ENCODE measurements at regions not wholly inside any gene's neighbourhood (a gene's known extent, or its start where the extent isn't known, plus 50 kb on each side); places are given as distances from the start of the nearest gene placed in this dataset.
"Not testable (repeated sequence)": the region's sequence is repeated elsewhere in the genome, so short reads cannot be mapped to it uniquely, and the experiment has no call there.

DNA sequence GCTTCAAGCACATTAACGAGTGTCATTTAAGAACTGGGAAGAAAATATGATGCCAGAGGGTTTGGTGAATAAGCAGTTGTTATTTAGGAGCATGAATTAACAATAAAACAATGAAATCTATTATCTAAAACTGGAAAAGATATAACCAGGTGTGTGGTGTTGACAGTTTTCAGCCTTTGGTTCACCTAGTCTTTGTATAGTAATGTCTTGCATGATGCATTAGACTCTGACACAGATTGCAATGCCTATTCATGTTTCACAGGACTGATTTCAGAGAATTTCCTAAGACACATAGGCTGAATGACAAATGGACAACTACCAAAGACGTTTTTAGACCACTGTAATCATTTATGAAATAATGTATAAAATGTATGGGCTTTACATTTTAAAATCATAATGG, 135.1 kb upstream of the CAV2 start:
- Histone ChIP-seq H3K36me3 (no peaks in the 10 kb centered on the region), H3K9me3 (no peaks in the 10 kb centered on the region), H3K27ac (no peak overlapping the region), H3K4me1 (peaks cover 0 to 15% (median 0%) of the 10 kb centered on the region in 4 donors), H3K4me3 (no peak overlapping the region), H3K27me3 (no peaks in the 10 kb centered on the region)
- TF ChIP-seq, protein P1, sequence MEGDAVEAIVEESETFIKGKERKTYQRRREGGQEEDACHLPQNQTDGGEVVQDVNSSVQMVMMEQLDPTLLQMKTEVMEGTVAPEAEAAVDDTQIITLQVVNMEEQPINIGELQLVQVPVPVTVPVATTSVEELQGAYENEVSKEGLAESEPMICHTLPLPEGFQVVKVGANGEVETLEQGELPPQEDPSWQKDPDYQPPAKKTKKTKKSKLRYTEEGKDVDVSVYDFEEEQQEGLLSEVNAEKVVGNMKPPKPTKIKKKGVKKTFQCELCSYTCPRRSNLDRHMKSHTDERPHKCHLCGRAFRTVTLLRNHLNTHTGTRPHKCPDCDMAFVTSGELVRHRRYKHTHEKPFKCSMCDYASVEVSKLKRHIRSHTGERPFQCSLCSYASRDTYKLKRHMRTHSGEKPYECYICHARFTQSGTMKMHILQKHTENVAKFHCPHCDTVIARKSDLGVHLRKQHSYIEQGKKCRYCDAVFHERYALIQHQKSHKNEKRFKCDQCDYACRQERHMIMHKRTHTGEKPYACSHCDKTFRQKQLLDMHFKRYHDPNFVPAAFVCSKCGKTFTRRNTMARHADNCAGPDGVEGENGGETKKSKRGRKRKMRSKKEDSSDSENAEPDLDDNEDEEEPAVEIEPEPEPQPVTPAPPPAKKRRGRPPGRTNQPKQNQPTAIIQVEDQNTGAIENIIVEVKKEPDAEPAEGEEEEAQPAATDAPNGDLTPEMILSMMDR (IDR thresholded peaks at IDR 0.05): no peak
- no peak for DNase-seq
- intact Hi-C loops (cut with DNase I; ENCODE audit: low total_unique reads): no loop called here

DNA sequence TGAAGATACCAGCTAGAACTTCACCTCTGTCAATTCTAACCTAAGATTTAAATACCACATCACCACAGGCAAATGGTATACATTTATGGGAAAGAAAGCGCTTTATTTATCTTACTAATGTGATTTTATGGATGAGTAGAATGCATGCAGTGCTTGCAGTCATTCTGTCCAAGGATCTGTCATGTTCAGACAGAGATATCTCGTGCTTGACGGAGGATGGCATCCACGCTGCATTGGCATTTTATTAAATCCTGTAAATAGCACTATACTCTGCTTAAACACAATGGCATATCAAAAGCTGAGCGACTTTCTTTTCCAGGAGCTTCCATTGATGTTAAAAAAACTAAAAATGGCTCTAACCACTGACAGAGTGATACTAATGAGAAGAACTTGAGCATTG, 133.7 kb upstream of the CAV2 start:
- intact Hi-C loops (cut with DNase I; ENCODE audit: low total_unique reads): no loop called here

GRCh38 chr7:116367171-116367813, 132.2 kb upstream of the CAV2 start:
- H3K27me3 ChIP-seq: no peaks in the 10 kb centered on the region
- no peaks in the 10 kb centered on the region for H3K9me3 ChIP-seq
- no peak overlapping the region for H3K27ac ChIP-seq
- H3K36me3 ChIP-seq: no peaks in the 10 kb centered on the region
- TF ChIP-seq, protein P1 (IDR thresholded peaks at IDR 0.05): no peak
- DNase-seq: no peak
- peaks cover 0 to 7% (median 0%) of the 10 kb centered on the region in 4 donors for H3K4me1 ChIP-seq
- intact Hi-C loops (cut with DNase I; ENCODE audit: low total_unique reads): no loop called here
- no peak overlapping the region for H3K4me3 ChIP-seq

More for the DNA sequence above, 133.7 kb upstream of the CAV2 start:
- TF ChIP-seq, protein P1 (IDR thresholded peaks at IDR 0.05): no peak
- no peak for DNase-seq
- H3K36me3 ChIP-seq: no peaks in the 10 kb centered on the region
- no peaks in the 10 kb centered on the region for H3K27me3 ChIP-seq
- H3K9me3 ChIP-seq: no peaks in the 10 kb centered on the region
- H3K4me1 ChIP-seq: peaks cover 0 to 15% (median 0%) of the 10 kb centered on the region in 4 donors
- H3K4me3 ChIP-seq: no peak overlapping the region
- no peak overlapping the region for H3K27ac ChIP-seq

DNA sequence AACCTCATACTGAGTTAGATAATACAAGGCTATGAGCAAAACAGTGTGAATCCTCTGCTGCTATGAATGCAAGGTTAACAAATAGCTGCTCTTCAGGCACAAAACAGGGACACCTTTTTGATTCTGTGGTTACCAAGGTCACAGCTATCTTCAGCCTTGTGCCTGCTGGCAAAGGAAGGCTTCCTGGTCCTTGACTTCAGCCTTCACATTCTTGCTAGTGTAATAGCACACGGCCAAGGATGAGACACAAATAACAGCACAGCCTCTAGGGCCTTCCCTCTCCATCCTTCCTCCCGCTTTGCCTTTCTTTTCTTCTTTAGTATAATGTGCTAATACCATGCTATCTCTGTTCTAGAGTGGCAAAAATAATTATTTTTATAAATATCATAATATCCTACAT, 130.6 kb upstream of the CAV2 start:
- Histone ChIP-seq H3K4me3 (no peak overlapping the region), H3K4me1 (no peaks in the 10 kb centered on the region), H3K27ac (no peak overlapping the region), H3K36me3 (no peaks in the 10 kb centered on the region), H3K9me3 (no peaks in the 10 kb centered on the region), H3K27me3 (no peaks in the 10 kb centered on the region)
- no peak for DNase-seq
- TF ChIP-seq, protein P1 (IDR thresholded peaks at IDR 0.05): no peak
- intact Hi-C loops (cut with DNase I; ENCODE audit: low total_unique reads): no loop called here

DNA sequence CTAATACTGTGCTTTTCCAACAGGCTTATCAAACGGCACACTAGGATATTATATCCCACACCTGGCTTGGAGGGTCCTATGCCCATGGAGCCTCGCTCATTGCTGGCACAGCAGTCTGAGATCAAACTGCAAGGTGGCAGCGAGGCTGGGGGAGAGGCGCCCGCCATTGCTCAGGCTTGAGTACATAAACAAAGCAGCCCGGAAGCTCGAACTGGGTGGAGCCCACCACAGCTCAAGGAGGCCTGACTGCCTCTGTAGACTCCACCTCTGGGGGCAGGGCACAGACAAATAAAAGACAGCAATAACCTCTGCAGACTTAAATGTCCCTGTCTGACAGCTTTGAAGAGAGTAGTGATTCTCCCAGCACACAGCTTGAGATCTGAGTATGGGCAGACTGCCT, 128.0 kb upstream of the CAV2 start:
- H3K4me3 ChIP-seq; DNase-seq; H3K36me3 ChIP-seq; H3K9me3 ChIP-seq; H3K4me1 ChIP-seq; H3K27me3 ChIP-seq; H3K27ac ChIP-seq; intact Hi-C loops (cut with DNase I; ENCODE audit: low total_unique reads): not testable (repeated sequence)

DNA sequence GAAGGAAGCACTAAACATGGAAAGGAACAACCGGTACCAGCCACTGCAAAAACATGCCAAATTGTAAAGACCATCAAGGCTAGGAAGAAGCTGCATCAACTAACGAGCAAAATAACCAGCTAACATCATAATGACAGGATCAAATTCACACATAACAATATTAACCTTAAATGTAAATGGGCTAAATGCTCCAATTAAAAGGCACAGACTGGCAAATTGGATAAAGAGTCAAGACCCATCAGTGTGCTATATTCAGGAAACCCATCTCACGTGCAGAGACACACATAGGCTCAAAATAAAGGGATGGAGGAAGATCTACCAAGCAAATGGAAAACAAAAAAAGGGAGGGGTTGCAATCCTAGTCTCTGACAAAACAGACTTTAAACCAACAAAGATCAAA, 126.3 kb upstream of the CAV2 start:
- DNase-seq; H3K36me3 ChIP-seq; H3K27me3 ChIP-seq; H3K9me3 ChIP-seq; H3K27ac ChIP-seq; H3K4me3 ChIP-seq; intact Hi-C loops (cut with DNase I; ENCODE audit: low total_unique reads); H3K4me1 ChIP-seq: not testable (repeated sequence)

DNA sequence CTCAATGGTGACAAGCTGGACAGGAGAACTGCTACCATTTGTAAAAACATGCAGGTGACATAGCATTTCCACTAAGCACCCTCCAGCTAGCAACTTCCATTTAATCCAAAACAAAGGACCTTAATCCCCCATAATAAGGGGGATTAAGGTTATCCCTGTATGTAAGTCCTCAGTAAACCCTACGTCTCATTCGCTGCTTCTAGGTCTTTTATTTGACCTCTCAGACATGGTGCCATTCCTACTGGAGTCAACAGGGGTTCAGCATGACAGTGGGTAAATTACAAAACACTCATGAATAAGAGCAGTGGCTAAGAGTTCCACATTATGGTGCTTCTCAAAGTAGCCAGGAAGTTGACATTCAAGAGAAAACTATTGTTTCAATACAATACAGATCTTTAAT, 121.8 kb upstream of the CAV2 start:
- no peaks in the 10 kb centered on the region for H3K9me3 ChIP-seq
- DNase-seq: no peak
- H3K4me3 ChIP-seq: no peak overlapping the region
- TF ChIP-seq, protein P1 (IDR thresholded peaks at IDR 0.05): no peak
- H3K4me1 ChIP-seq: peaks cover 0 to 24% (median 6%) of the 10 kb centered on the region in 4 donors
- no peaks in the 10 kb centered on the region for H3K27me3 ChIP-seq
- peak overlapping the region in 1 of 2 donors; percentile 1 for H3K27ac ChIP-seq
- H3K36me3 ChIP-seq: no peaks in the 10 kb centered on the region
- intact Hi-C loops (cut with DNase I; ENCODE audit: low total_unique reads): no loop called here

Measured in tibial artery (tissue), 4 donors.